Calu3 (cell line): ENCODE measurements at regions not wholly inside any gene's neighbourhood (a gene's known extent, or its start where the extent isn't known, plus 50 kb on each side); places are given as distances from the start of the nearest gene placed in this dataset.

Experiments
- BruUV-seq: library from RNA; stranded (reverse); fragments of 400-500 nt; replicated peaks from 2 replicates; lab custom pipeline; 2021; lab: Mats Ljungman, UMichigan
- CTCF ChIA-PET: fragments of 300-600 bp; sonication (Branson Sonifier 250); formaldehyde crosslinking; loops from one replicate; lab custom pipeline; 2022; ENCODE audit warnings: antibody characterized with exemption; lab: Charles Lee
- DNase-seq: peaks from one replicate; pipeline ENCODE4 v3.0.0; 2022
- H3K27ac Mint-ChIP-seq: one replicate; pipeline ENCODE4 v1.8.0; 2022; ENCODE audit warnings: mixed read lengths; ENCODE audit not compliant: unreplicated experiment
- H3K27me3 Mint-ChIP-seq: one replicate; pipeline ENCODE4 v1.8.0; 2022; ENCODE audit warnings: mixed read lengths; ENCODE audit not compliant: unreplicated experiment
- H3K36me3 Mint-ChIP-seq: one replicate; pipeline ENCODE4 v1.8.0; 2022; ENCODE audit warnings: mild to moderate bottlenecking, moderate library complexity, mixed read lengths; ENCODE audit not compliant: insufficient read depth, unreplicated experiment
- H3K4me1 Mint-ChIP-seq: one replicate; pipeline ENCODE4 v1.8.0; 2022; ENCODE audit warnings: mild to moderate bottlenecking, low read depth, mixed read lengths; ENCODE audit not compliant: unreplicated experiment
- H3K4me3 Mint-ChIP-seq: one replicate; pipeline ENCODE4 v1.8.0; 2022; ENCODE audit warnings: mild to moderate bottlenecking, low read depth, moderate library complexity, mixed read lengths; ENCODE audit not compliant: unreplicated experiment
- H3K9me3 Mint-ChIP-seq: one replicate; pipeline ENCODE4 v1.8.0; 2022; ENCODE audit warnings: low read depth, mixed read lengths; ENCODE audit not compliant: unreplicated experiment
- intact Hi-C: fragments of 100-400 bp; cut with micrococcal nuclease; formaldehyde crosslinking; loops from one replicate; pipeline ENCODE4 v1.10.0; 2022; ENCODE audit not compliant: unreplicated experiment
- TF ChIP-seq, protein P1 (sequence below): fragments of 200-600 bp; IDR thresholded peaks from one replicate; pipeline ENCODE4 v1.8.0; 2022; ENCODE audit warnings: antibody characterized with exemption; ENCODE audit not compliant: unreplicated experiment

DNA sequence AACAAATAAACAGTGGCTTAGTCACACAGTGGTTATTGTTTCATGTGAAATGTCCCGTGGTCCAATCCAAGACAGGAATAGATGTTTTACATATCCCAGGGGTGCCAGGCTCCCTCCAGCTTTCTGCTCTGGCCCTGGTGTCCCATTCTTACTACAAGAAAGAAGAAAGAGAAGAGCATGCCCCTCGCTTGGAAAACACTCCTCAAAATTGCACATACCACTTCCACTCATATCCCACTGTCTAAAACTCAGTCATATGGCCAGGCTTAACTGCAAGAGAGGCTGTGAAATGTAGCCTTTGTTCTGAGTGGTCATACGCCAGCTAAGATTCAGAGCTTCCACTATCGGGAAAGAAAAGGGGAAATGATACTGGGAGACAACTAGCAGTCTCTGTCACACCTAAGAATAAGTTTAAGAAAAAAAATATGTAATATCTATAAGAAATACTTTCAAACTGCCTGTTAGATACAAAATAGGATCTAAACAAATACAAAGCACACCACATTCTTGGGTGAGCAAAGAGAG is 306.8 kb upstream of the FAM241A start:
- Mint-ChIP-seq H3K27me3 (no peaks in the 10 kb centered on the region), H3K36me3 (no peaks in the 10 kb centered on the region), H3K4me1 (peaks cover 9% of the 10 kb centered on the region), H3K4me3 (no peak overlapping the region), H3K9me3 (no peaks in the 10 kb centered on the region), H3K27ac (no peak overlapping the region)
- intact Hi-C loops: no loop called here
- no peak for DNase-seq
- TF ChIP-seq, protein P1, sequence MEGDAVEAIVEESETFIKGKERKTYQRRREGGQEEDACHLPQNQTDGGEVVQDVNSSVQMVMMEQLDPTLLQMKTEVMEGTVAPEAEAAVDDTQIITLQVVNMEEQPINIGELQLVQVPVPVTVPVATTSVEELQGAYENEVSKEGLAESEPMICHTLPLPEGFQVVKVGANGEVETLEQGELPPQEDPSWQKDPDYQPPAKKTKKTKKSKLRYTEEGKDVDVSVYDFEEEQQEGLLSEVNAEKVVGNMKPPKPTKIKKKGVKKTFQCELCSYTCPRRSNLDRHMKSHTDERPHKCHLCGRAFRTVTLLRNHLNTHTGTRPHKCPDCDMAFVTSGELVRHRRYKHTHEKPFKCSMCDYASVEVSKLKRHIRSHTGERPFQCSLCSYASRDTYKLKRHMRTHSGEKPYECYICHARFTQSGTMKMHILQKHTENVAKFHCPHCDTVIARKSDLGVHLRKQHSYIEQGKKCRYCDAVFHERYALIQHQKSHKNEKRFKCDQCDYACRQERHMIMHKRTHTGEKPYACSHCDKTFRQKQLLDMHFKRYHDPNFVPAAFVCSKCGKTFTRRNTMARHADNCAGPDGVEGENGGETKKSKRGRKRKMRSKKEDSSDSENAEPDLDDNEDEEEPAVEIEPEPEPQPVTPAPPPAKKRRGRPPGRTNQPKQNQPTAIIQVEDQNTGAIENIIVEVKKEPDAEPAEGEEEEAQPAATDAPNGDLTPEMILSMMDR: no peak
- no TSS peak for BruUV-seq
- CTCF ChIA-PET: interaction anchor here (0.6 kb wide), 1 partner anchor 1505 kb away, joined by 4 read pairs; no protein-coding TSS in a partner anchor

DNA sequence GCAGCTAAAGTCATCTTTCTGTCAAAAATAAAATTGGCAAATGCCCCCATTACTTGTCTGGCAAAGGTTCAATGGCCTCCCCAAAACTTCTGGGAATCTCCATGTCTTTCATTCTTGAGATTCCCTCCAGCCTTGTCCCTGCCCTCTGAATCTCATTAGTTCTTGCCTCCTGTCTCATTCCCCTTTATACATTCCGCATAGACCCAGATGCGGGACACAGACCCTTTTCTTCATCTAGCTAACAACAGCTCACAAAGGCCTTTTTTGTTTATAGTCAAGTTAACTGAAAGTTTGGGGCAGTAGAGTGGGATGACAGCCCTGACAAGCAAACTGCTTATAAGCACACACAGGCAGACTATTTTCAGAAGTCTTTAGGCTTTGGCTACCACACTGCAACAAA is 306.1 kb upstream of the FAM241A start:
- Mint-ChIP-seq H3K9me3 (no peaks in the 10 kb centered on the region), H3K27ac (no peak overlapping the region), H3K4me3 (no peak overlapping the region), H3K27me3 (no peaks in the 10 kb centered on the region), H3K4me1 (peaks cover 9% of the 10 kb centered on the region), H3K36me3 (no peaks in the 10 kb centered on the region)
- CTCF ChIA-PET: interaction anchor here (0.6 kb wide), 1 partner anchor 1504 kb away, joined by 4 read pairs; no protein-coding TSS in a partner anchor
- DNase-seq: no peak
- TF ChIP-seq, protein P1: no peak
- intact Hi-C loops: no loop called here
- BruUV-seq: no TSS peak

DNA sequence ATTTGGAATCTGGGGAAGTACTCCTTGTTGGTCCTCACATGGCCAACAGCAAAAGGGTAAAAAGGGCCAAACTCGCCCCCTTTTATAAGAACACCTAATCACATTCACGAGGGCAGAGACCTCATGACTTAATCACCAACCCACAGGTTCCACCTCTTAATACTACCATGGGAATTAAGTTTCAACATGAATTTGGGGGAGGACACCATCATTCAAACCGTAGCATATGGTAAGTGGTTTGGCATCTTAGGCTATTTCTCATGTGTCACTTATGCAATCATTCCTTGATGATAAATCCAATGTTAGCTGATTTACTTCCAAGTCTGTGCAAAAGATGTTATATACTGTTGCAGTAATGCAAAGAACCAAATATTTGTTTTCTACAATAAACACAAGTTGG is 302.9 kb upstream of the FAM241A start:
- CTCF ChIA-PET: no interaction called here
- Mint-ChIP-seq H3K27ac (no peak overlapping the region), H3K27me3 (no peaks in the 10 kb centered on the region), H3K4me3 (no peak overlapping the region), H3K36me3 (no peaks in the 10 kb centered on the region), H3K4me1 (peaks cover 9% of the 10 kb centered on the region), H3K9me3 (peaks cover 2% of the 10 kb centered on the region)
- no TSS peak for BruUV-seq
- intact Hi-C loops: no loop called here
- TF ChIP-seq, protein P1: no peak
- DNase-seq: no peak

DNA sequence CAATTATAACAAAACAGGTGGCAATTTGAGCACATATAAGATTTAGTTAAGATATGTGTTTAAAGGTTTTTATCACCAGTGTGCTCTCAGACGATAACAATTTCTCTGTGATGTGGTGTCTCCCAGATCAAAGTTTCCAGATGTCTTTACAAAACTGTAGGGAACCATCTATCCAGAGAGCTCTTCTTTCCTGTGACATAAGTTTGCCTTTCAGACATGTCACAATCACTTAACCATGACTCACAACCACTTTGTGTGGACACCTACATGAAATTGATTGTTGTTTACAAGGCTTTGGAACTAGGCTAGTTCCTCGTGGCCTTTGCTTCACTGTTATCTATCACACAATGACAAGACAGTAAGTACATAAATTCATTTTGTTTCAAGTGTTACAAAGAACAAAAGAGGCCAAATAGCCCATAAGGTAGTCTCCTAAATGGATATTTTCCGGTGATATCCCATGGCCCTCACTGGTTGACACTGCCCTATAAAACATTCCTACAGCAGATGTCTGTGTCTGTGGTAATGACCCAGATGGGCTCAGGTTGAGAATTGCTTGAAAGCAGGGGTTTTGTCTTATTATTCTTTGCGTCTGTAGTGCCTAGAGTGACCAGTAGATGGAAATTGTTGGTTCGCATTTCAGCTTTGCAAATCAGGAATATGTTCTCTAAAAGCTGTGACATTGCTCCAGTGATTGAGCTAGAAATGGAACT is 297.8 kb upstream of the FAM241A start:
- H3K9me3 Mint-ChIP-seq: peaks cover 2% of the 10 kb centered on the region
- intact Hi-C loops: no loop called here
- no peak for DNase-seq
- TF ChIP-seq, protein P1: no peak
- H3K27me3 Mint-ChIP-seq: no peaks in the 10 kb centered on the region
- no peaks in the 10 kb centered on the region for H3K36me3 Mint-ChIP-seq
- peaks cover 11% of the 10 kb centered on the region for H3K4me1 Mint-ChIP-seq
- CTCF ChIA-PET: interaction anchor here (1.5 kb wide), 1 partner anchor 206 kb away, joined by 3 read pairs; no protein-coding TSS in a partner anchor
- no peak overlapping the region for H3K4me3 Mint-ChIP-seq
- no TSS peak for BruUV-seq
- no peak overlapping the region for H3K27ac Mint-ChIP-seq
